D721Med (cell line): ENCODE measurements at regions not wholly inside any gene's neighbourhood (a gene's known extent, or its start where the extent isn't known, plus 50 kb on each side); places are given as distances from the start of the nearest gene placed in this dataset.
"Not testable (repeated sequence)": the region's sequence is repeated elsewhere in the genome, so short reads cannot be mapped to it uniquely, and the experiment has no call there.

ENCODE experiments used
- DNase-seq: peaks from one replicate; pipeline ENCODE4 v3.0.0; 2011; ENCODE audit warnings: low spot score; ENCODE audit not compliant: insufficient read length
- FAIRE-seq: peaks from 2 replicates; lab custom pipeline; 2011; peaks lifted over from hg19 to GRCh38; lab: Jason Lieb, UNC
- CTCF ChIP-seq: IDR thresholded peaks from 2 replicates; pipeline ENCODE4 v1.5.1; 2012; ENCODE audit warnings: mild to moderate bottlenecking, control low read depth; ENCODE audit not compliant: insufficient read depth; ENCODE audit errors: missing control alignments

- no peak for FAIRE-seq
- TF ChIP-seq CTCF: no peak
- DNase-seq: no peak
These were observed 176.1 kb downstream of the ID4 start for GRCh38 chr6:20013066-20013861.

- TF ChIP-seq CTCF: no peak
- DNase-seq: no peak
- no peak for FAIRE-seq
These were observed 177.3 kb downstream of the ID4 start for GRCh38 chr6:20014508-20014907.

DNA sequence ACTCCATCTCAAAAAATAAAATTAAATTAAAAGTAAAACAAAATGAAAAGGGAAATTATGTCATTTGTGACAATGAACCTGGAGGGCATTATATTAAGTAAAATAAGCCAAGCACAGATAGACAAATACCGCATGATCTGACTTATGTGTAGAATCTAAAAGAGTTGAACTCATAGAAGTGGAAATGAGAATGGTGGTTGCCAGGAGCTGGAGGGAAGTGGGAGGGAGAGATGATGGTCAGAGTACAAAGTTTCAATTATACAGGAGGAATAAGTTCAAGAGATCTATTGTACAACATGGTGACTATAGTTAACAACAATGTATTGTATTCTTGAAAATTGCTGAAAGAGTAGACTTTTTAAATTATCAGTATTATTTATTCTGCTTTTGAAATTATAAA, 183.4 kb downstream of the ID4 start:
- TF ChIP-seq CTCF: no peak
- DNase-seq (no peak), FAIRE-seq (no peak)

GRCh38 chr6:20021795-20022194, 184.6 kb downstream of the ID4 start:
- DNase-seq: no peak
- FAIRE-seq: no peak
- no peak for TF ChIP-seq CTCF

DNA sequence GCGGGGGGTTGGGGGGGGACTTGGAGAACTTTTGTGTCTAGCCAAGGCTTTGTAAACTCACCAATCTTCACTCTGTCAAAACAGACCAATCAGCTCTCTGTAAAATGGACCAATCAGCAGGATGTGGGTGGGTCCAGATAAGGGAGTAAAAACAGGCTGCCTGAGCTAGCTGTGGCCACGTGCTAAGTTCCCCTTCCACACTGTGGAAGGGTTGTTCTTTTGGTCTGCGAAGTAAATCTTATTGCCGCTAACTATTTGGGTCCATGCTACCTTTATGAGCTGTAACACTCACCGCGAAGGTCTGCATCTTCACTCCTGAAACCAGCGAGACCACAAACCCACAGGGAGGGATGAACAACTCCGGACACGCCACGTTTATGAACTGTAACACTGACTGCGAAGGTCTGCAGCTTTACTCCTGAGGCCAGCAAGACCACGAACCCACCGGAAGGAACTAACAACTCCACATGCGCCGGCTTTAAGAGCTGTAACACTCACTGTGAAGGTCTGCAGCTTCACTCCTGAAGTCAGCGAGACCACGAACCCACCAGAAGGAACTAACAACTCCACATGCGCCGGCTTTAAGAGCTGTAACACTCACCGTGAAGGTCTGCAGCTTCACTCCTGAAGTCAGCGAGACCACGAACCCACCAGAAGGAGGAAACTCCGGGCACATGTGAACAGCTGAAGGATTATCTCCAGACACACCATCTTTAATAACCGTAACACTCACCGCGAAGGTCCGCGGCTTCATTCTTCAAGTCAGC, 186.6 kb downstream of the ID4 start:
- FAIRE-seq, DNase-seq: not testable (repeated sequence)

- no peak for DNase-seq
- FAIRE-seq: no peak
- no peak for TF ChIP-seq CTCF
These were observed 187.1 kb downstream of the ID4 start for GRCh38 chr6:20024316-20024673.

DNA sequence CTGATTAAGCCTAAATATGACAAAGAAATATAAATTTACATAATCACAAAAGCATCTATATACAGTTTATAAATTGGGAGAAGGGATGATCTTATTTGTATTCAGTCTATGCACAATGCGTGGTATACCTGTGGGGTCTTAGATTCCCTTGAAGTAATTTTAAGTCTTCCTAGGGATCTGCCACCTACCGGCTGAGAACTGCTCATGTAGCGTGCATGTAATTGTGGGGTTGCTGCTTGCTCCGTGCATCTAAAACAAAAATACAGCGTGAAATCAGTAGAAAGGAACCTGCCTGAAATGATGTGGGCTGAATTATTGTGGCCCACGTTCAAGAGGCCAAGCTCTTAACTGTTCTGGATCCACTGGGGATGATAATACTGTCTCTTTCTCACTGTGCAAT, 187.3 kb downstream of the MBOAT1 start:
- FAIRE-seq (no peak), DNase-seq (no peak)
- peak; percentile 2 for TF ChIP-seq CTCF
